Fibroblast of pulmonary artery (primary cell): ENCODE measurements at regions not wholly inside any gene's neighbourhood (a gene's known extent, or its start where the extent isn't known, plus 50 kb on each side); places are given as distances from the start of the nearest gene placed in this dataset.

ENCODE experiments used
- DNase-seq: peaks from one replicate; pipeline ENCODE4 v3.0.0-alpha.2; 2010; ENCODE audit warnings: low read depth
- H3K4me3 ChIP-seq: replicated peaks from 2 replicates; pipeline ENCODE4 v1.5.1; 2011; ENCODE audit warnings: low read depth, mild to moderate bottlenecking, control low read depth, low read length, moderate library complexity
- TF ChIP-seq, protein P1 (sequence below): IDR thresholded peaks from 2 replicates; pipeline ENCODE4 v1.5.1; 2011; ENCODE audit warnings: mild to moderate bottlenecking, control low read depth, low read length, inconsistent platforms; ENCODE audit errors: missing control alignments

GRCh38 chr12:111163422-111163821 lies 205.5 kb downstream of the PHETA1 start:
- TF ChIP-seq, protein P1, sequence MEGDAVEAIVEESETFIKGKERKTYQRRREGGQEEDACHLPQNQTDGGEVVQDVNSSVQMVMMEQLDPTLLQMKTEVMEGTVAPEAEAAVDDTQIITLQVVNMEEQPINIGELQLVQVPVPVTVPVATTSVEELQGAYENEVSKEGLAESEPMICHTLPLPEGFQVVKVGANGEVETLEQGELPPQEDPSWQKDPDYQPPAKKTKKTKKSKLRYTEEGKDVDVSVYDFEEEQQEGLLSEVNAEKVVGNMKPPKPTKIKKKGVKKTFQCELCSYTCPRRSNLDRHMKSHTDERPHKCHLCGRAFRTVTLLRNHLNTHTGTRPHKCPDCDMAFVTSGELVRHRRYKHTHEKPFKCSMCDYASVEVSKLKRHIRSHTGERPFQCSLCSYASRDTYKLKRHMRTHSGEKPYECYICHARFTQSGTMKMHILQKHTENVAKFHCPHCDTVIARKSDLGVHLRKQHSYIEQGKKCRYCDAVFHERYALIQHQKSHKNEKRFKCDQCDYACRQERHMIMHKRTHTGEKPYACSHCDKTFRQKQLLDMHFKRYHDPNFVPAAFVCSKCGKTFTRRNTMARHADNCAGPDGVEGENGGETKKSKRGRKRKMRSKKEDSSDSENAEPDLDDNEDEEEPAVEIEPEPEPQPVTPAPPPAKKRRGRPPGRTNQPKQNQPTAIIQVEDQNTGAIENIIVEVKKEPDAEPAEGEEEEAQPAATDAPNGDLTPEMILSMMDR, result no peak
- no peak for DNase-seq
- H3K4me3 ChIP-seq, result no peak overlapping the region

GRCh38 chr12:111161898-111162297 lies 207.0 kb downstream of the PHETA1 start:
- no peak for DNase-seq
- TF ChIP-seq, protein P1, result no peak
- H3K4me3 ChIP-seq, result no peak overlapping the region

GRCh38 chr12:111160350-111161241 lies 208.3 kb downstream of the PHETA1 start:
- TF ChIP-seq, protein P1, result no peak
- H3K4me3 ChIP-seq, result no peak overlapping the region
- no peak for DNase-seq

DNA sequence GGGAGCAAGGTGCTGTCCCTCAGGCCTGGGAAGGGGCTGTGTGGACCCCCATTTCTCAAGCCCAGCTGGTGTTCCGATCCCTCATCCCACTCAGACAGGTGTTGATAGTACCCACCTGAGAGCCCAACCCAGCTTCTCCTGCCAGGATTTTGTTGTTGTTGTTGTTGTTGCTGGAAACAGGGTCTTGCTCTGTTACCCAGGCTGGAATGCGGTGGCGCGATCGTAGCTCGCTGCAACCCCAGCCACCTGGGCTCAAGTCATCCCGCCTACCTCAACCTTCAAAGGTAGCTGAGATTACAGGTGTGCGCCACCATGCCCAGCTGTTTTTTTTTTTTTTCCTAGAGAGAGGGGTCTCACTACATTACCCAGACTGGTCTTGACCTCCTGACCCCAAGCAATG lies 209.9 kb downstream of the PHETA1 start:
- TF ChIP-seq, protein P1, result no peak
- H3K4me3 ChIP-seq, result no peak overlapping the region
- no peak for DNase-seq

DNA sequence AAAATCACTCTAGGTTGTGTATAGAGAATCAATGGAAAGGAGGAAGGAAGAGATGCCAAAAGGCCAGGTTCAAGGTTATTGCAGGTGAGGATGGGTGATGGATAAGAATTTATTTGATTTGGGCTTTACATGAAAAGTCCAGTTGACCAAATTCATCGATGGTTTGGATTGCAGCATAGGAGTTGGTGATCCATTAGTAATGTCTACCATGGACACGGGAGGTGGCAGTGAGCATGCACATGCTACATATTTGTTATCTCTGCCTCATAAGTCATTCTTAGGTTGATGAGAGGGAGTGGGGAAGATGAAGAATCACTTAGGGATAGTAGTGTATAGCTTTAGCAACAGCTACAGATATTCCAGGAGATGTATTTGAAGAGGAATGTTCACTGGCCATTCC lies 211.4 kb downstream of the PHETA1 start:
- TF ChIP-seq, protein P1, result no peak
- DNase-seq, result no peak

GRCh38 chr12:111156304-111156703 lies 212.6 kb downstream of the PHETA1 start:
- H3K4me3 ChIP-seq, result no peak overlapping the region
- TF ChIP-seq, protein P1, result no peak

More for the DNA sequence above, 211.4 kb downstream of the PHETA1 start:
- H3K4me3 ChIP-seq, result no peak overlapping the region

DNA sequence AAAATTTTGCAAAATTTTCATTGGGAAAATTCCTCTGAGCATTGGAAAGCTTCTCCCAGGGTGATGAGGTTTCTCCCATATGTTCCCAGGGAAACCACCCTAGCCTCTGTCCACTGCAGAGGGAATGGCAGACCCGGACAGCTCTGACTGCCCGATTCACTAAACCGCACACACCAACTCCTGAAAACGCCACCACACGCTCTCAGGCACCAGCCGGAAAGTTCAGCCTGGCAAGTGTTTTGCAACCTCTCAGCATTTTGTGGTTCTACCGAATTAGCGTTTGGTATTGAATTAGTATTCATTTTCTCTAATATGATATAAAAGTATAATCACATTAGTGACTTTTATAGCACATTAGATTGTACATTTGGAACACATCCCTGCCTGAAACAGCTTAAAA lies 213.4 kb downstream of the PHETA1 start:
- DNase-seq, result no peak
- TF ChIP-seq, protein P1, result no peak
- no peak overlapping the region for H3K4me3 ChIP-seq

More at GRCh38 chr12:111156304-111156703, 212.6 kb downstream of the PHETA1 start:
- DNase-seq, result no peak
